ENCODE measurements at regions not wholly inside any gene's neighbourhood (a gene's known extent, or its start where the extent isn't known, plus 50 kb on each side); places are given as distances from the start of the nearest gene placed in this dataset.

DNA sequence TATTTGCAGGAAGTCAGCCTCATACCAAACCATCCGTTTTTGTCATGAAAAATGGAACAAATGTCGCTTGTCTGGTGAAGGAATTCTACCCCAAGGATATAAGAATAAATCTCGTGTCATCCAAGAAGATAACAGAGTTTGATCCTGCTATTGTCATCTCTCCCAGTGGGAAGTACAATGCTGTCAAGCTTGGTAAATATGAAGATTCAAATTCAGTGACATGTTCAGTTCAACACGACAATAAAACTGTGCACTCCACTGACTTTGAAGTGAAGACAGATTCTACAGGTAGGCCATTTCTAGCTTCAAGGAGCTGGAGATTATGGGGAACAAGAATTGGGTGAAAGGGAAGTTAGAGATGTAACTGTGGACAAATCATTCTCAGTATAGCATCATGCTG lies 126.1 kb downstream of the DAD1 start:
- TF ChIP-seq, protein P1, sequence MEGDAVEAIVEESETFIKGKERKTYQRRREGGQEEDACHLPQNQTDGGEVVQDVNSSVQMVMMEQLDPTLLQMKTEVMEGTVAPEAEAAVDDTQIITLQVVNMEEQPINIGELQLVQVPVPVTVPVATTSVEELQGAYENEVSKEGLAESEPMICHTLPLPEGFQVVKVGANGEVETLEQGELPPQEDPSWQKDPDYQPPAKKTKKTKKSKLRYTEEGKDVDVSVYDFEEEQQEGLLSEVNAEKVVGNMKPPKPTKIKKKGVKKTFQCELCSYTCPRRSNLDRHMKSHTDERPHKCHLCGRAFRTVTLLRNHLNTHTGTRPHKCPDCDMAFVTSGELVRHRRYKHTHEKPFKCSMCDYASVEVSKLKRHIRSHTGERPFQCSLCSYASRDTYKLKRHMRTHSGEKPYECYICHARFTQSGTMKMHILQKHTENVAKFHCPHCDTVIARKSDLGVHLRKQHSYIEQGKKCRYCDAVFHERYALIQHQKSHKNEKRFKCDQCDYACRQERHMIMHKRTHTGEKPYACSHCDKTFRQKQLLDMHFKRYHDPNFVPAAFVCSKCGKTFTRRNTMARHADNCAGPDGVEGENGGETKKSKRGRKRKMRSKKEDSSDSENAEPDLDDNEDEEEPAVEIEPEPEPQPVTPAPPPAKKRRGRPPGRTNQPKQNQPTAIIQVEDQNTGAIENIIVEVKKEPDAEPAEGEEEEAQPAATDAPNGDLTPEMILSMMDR (conservative IDR thresholded peaks at IDR 0.05): no peak
- no peak for TF ChIP-seq EZH2 (IDR thresholded peaks at IDR 0.05; ENCODE audit: low read depth)

All from PC-9 (cell line).